Endothelial cell of umbilical vein (primary cell): ENCODE measurements at regions not wholly inside any gene's neighbourhood (a gene's known extent, or its start where the extent isn't known, plus 50 kb on each side); places are given as distances from the start of the nearest gene placed in this dataset.

Experiments used
- BruUV-seq: library from RNA; stranded (reverse); fragments of 400-500 nt; replicated peaks from 2 replicates; lab custom pipeline; 2021; lab: Mats Ljungman, UMichigan
- CTCF ChIA-PET: fragments of 300-600, 350-600 bp; sonication (Branson Sonifier 250); formaldehyde crosslinking; loops from one replicate; lab custom pipeline; 2021; ENCODE audit warnings: antibody characterized with exemption, inconsistent platforms; lab: Charles Lee
- POLR2A ChIA-PET: fragments of 300-600, 350-600 bp; sonication (Branson Sonifier 250); formaldehyde crosslinking; loops from one replicate; lab custom pipeline; 2021; ENCODE audit warnings: antibody characterized with exemption, inconsistent platforms; lab: Charles Lee
- DNase-seq: peaks from one replicate; pipeline ENCODE4 v3.0.0-alpha.2; 2011; ENCODE audit warnings: low read depth, low spot score
- FAIRE-seq: peaks from 2 replicates; lab custom pipeline; 2011; peaks lifted over from hg19 to GRCh38; lab: Jason Lieb, UNC
- H2AFZ ChIP-seq: 2 replicates; pipeline ENCODE4 v1.6.0; 2012; ENCODE audit warnings: low read depth, low read length, control low read depth, inconsistent platforms
- H3K27ac ChIP-seq: 2 replicates; pipeline ENCODE4 v1.5.1; 2011; ENCODE audit warnings: low read depth, mild to moderate bottlenecking, control low read depth, low read length, moderate library complexity; ENCODE audit not compliant: insufficient read depth
- H3K27me3 ChIP-seq, 2 experiments: 2 replicates each; pipeline versions ENCODE4 v1.6.0 to v1.6.1; 2011; ENCODE audit warnings: low read length in 2 of 2, mixed read lengths in 1 of 2; ENCODE audit not compliant: control insufficient read depth in 2 of 2, insufficient read depth in 2 of 2
- H3K36me3 ChIP-seq, 2 experiments: 2 replicates in 1 of 2; 3 replicates in 1 of 2; pipeline ENCODE4 v1.5.1; 2011; ENCODE audit warnings: low read length in 2 of 2, mild to moderate bottlenecking in 1 of 2, moderate library complexity in 1 of 2; ENCODE audit not compliant: control insufficient read depth in 2 of 2, insufficient read depth in 2 of 2; ENCODE audit errors: extremely low read depth in 1 of 2
- H3K4me1 ChIP-seq: 3 replicates; pipeline ENCODE4 v1.5.1; 2011; ENCODE audit warnings: mild to moderate bottlenecking, low read length; ENCODE audit not compliant: control insufficient read depth, insufficient read depth; ENCODE audit errors: extremely low read depth
- H3K4me2 ChIP-seq: 2 replicates; pipeline ENCODE4 v1.6.1; 2011; ENCODE audit warnings: low read length, control low read depth, mixed read lengths; ENCODE audit not compliant: insufficient read depth
- H3K4me3 ChIP-seq, 3 experiments: fragments of 200-600 bp in 1 of 3; sonication (generic), shearing (Covaris generic) in 1 of 3; replicated peaks in 1 of 3; 2 replicates each; pipeline ENCODE4 v1.5.1; 2011 to 2016; ENCODE audit warnings: control low read depth in 3 of 3, low read length in 3 of 3, mild to moderate bottlenecking in 2 of 3, inconsistent platforms in 1 of 3, low read depth in 1 of 3, moderate library complexity in 1 of 3; ENCODE audit not compliant: insufficient read depth in 1 of 3
- H3K79me2 ChIP-seq: 2 replicates; pipeline ENCODE4 v1.6.0; 2012; ENCODE audit warnings: low read length, inconsistent platforms; ENCODE audit not compliant: control insufficient read depth, insufficient read depth
- H3K9ac ChIP-seq: replicated peaks from 2 replicates; pipeline ENCODE3; 2011; ENCODE audit warnings: low read length, control low read depth; ENCODE audit not compliant: insufficient read depth; ENCODE audit errors: extremely low read depth
- H3K9me1 ChIP-seq: replicated peaks from 3 replicates; pipeline ENCODE4 v1.6.0; 2011; ENCODE audit warnings: mild to moderate bottlenecking, low read length; ENCODE audit not compliant: control insufficient read depth, insufficient read depth; ENCODE audit errors: extremely low read depth
- H3K9me3 ChIP-seq: replicated peaks from 2 replicates; pipeline ENCODE4 v1.5.1; 2012; ENCODE audit warnings: low read length, inconsistent platforms; ENCODE audit not compliant: control insufficient read depth, insufficient read depth
- H4K20me1 ChIP-seq: replicated peaks from 2 replicates; pipeline ENCODE3; 2011; ENCODE audit warnings: mild to moderate bottlenecking, low read length; ENCODE audit not compliant: control insufficient read depth, insufficient read depth; ENCODE audit errors: extremely low read depth
- EZH2 ChIP-seq: IDR thresholded peaks from 2 replicates; pipeline ENCODE4 v1.6.1; 2012; ENCODE audit warnings: borderline replicate concordance, low read depth, mild to moderate bottlenecking, moderate library complexity, low read length, inconsistent platforms; ENCODE audit not compliant: severe bottlenecking
- FOS ChIP-seq: IDR thresholded peaks from 2 replicates; pipeline ENCODE4 v1.6.1; 2011; ENCODE audit warnings: mild to moderate bottlenecking, low read length, moderate library complexity, borderline replicate concordance; ENCODE audit not compliant: insufficient read depth
- GATA2 ChIP-seq: IDR thresholded peaks from 2 replicates; pipeline ENCODE4 v1.7.0; 2011; ENCODE audit warnings: low read depth, mild to moderate bottlenecking, moderate library complexity, mixed read lengths, low read length; ENCODE audit not compliant: insufficient read length, insufficient read depth
- JUN ChIP-seq: IDR thresholded peaks from 2 replicates; pipeline ENCODE4 v1.6.1; 2011; ENCODE audit warnings: borderline replicate concordance, low read depth; ENCODE audit not compliant: insufficient read length, insufficient read depth
- MYC ChIP-seq: IDR thresholded peaks from one replicate; pipeline ENCODE4 v1.6.1; 2011; ENCODE audit warnings: mild to moderate bottlenecking, low read depth, low read length
- POLR2A ChIP-seq: IDR thresholded peaks from 2 replicates; pipeline ENCODE4 v1.6.1; 2012; ENCODE audit warnings: low read depth, mild to moderate bottlenecking, control low read depth, low read length
- POLR2AphosphoS5 ChIP-seq: IDR thresholded peaks from 2 replicates; pipeline ENCODE4 v1.6.1; 2012; ENCODE audit warnings: low read depth, mild to moderate bottlenecking, control low read depth, low read length, moderate library complexity; ENCODE audit not compliant: insufficient read depth
- dilution Hi-C: fragments of 300-500 bp; cut with MboI; formaldehyde crosslinking; loops from one replicate; pipeline ENCODE4 v1.15.0; 2019; ENCODE audit warnings: low sequenced_read_pairs; ENCODE audit not compliant: extremely low pct_ligation_motif_present
- intact Hi-C: fragments of 100-400 bp; cut with micrococcal nuclease; formaldehyde crosslinking; loops from one replicate; pipeline ENCODE4 v1.10.0; 2022
- TF ChIP-seq, protein P1 (sequence below): IDR thresholded peaks from 2 replicates; pipeline ENCODE4 v1.6.1; 2011; ENCODE audit not compliant: insufficient read depth, insufficient read length
- TF ChIP-seq, protein P2 (sequence below), 2 donors: IDR thresholded peaks; 1 replicate in 1 of 2; 2 replicates in 1 of 2; pipeline ENCODE4 v1.5.1; 2011; ENCODE audit warnings: low read length in 2 of 2, mild to moderate bottlenecking in 2 of 2, moderate library complexity in 2 of 2, control low read depth in 1 of 2, inconsistent platforms in 1 of 2, low read depth in 1 of 2; ENCODE audit not compliant: insufficient read depth in 1 of 2; ENCODE audit errors: extremely low read depth in 1 of 2

- no TSS peak for BruUV-seq
- H4K20me1 ChIP-seq: no peaks in the 10 kb centered on the region
Measured at GRCh38 chr1:187551061-187551460, 722.3 kb downstream of the PLA2G4A start.

More at GRCh38 chr1:187551061-187551460, 722.3 kb downstream of the PLA2G4A start:
- DNase-seq (no peak), FAIRE-seq (no peak)
- ChIA-PET CTCF (no interaction called here), POLR2A (no interaction called here)
- H3K4me1 ChIP-seq: no peaks in the 10 kb centered on the region
- TF ChIP-seq GATA2 (no peak), EZH2 (no peak), POLR2A (no peak), MYC (no peak), JUN (no peak), POLR2AphosphoS5 (no peak), FOS (no peak)
- TF ChIP-seq, protein P1, sequence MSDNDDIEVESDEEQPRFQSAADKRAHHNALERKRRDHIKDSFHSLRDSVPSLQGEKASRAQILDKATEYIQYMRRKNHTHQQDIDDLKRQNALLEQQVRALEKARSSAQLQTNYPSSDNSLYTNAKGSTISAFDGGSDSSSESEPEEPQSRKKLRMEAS: no peak
- TF ChIP-seq, protein P2, sequence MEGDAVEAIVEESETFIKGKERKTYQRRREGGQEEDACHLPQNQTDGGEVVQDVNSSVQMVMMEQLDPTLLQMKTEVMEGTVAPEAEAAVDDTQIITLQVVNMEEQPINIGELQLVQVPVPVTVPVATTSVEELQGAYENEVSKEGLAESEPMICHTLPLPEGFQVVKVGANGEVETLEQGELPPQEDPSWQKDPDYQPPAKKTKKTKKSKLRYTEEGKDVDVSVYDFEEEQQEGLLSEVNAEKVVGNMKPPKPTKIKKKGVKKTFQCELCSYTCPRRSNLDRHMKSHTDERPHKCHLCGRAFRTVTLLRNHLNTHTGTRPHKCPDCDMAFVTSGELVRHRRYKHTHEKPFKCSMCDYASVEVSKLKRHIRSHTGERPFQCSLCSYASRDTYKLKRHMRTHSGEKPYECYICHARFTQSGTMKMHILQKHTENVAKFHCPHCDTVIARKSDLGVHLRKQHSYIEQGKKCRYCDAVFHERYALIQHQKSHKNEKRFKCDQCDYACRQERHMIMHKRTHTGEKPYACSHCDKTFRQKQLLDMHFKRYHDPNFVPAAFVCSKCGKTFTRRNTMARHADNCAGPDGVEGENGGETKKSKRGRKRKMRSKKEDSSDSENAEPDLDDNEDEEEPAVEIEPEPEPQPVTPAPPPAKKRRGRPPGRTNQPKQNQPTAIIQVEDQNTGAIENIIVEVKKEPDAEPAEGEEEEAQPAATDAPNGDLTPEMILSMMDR (IDR thresholded peaks at IDR 0.05; ENCODE audit: extremely low read depth in 1 of 2, insufficient read depth in 1 of 2, low read depth in 1 of 2, low read length in 2 of 2): no peak
- H3K9me3 ChIP-seq: no peaks in the 10 kb centered on the region
- no peaks in the 10 kb centered on the region for H3K27me3 ChIP-seq
- H3K9me1 ChIP-seq: no peaks in the 10 kb centered on the region
- no peaks in the 10 kb centered on the region for H3K36me3 ChIP-seq
- no peaks in the 10 kb centered on the region for H3K79me2 ChIP-seq
- no peak overlapping the region for H3K4me2 ChIP-seq
- dilution Hi-C loops (no loop called here), intact Hi-C loops (no loop called here)
- no peak overlapping the region for H3K4me3 ChIP-seq
- no peak overlapping the region for H3K9ac ChIP-seq
- H3K27ac ChIP-seq: no peak overlapping the region
- H2AFZ ChIP-seq: no peak overlapping the region
